Nucleus accumbens (tissue), 56 donors: ENCODE measurements at regions not wholly inside any gene's neighbourhood (a gene's known extent, or its start where the extent isn't known, plus 50 kb on each side); places are given as distances from the start of the nearest gene placed in this dataset.

Experiments used
- DNase-seq, 56 donors: peaks; one replicate each; lab custom pipeline; 2025; lab: John Stamatoyannopoulos, UW

DNA sequence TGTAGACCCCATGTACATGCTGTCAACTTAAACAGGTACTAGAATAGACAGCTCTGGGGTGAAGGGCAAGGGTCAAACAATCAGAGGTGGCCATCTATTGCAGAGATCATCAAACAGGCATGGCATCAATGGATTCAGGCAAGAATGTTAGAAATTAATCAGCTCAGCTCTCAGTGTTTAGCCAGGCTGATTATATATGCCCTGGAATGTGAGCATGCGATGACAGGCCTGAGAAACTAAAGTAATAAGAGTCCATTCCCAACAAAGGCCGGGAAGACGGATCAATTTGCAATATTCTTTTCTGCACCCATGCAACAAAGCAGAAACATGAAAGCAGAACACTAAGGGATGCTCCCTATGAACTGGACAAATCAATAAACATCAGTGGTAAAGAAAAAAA, 380.5 kb upstream of the SPRED2 start:
- DNase-seq = no peak

- DNase-seq = no peak
These were observed 375.5 kb upstream of the SPRED2 start for GRCh38 chr2:65807942-65808341.

GRCh38 chr2:65804777-65805176, 372.4 kb upstream of the SPRED2 start:
- DNase-seq = no peak

GRCh38 chr2:65802298-65802942, 370.0 kb upstream of the SPRED2 start:
- no peak for DNase-seq

DNA sequence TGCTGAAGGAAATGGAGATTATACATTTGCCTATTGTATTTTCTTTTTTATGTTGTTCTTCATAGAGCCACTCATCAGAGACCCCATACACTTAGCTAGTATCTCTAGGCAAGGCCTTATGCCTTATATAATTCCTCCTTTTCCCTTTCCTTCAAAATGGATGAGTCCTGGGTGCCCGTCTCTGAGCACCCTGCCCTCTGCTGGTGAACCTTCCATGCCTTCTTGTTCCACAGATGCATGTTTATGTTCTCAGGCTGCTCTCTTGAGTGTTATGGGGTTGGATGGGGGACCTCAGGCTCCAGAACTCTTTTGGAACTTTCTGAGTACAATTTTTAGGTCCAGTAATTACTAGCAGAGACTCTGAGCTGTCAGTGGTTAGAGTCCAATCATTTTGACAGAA, 368.6 kb upstream of the SPRED2 start:
- no peak for DNase-seq

- DNase-seq = no peak
These were observed 366.9 kb upstream of the SPRED2 start for GRCh38 chr2:65799141-65799854.

DNA sequence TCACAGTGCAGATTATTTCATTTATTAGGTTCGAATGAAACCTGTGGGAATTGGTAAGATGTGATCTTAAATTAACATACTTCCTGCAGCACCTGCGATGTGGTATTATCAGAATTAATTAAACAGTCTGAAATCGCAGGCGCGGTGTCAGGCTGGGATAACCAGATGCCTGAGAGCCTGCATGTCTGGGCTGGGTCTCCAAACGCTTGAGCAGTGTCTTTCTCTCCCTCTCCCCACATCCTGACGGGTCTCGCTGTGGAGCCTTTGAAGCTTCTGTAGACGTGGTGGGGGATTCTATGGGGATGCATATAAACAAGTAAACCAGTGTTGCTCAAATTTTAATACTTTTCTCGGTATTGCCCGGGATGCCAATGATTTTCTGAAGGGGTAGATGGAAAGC, 366.2 kb upstream of the SPRED2 start:
- no peak for DNase-seq

- DNase-seq = no peak
These were observed 362.6 kb upstream of the SPRED2 start for GRCh38 chr2:65794994-65795393.

DNA sequence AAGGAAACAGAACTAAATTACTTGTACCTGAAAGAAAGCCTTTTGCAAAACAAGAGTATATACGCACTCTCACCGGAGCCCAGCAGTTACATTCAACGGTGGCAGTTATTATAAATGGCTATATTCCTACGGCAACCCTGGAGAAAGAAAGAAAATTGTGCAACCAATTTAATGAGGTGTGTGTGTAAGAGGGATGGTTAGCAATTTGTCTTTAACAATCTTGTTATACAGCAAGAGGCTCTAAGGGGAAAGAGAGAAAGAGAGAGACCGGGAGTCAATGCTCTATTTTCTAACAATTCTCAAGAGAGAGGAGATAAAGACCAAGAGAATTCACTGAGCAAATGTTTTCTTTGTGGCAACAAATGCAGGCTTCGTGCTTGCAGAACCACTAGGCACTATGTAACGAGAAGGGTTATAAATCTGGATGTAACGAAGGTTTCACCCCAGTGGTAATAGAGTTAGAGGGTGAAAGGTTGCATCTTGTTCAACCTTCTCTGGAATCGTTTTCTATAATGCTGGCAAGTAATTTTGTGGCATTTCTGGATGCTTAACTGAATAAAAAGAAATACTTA, 359.1 kb upstream of the SPRED2 start:
- DNase-seq = no peak

DNA sequence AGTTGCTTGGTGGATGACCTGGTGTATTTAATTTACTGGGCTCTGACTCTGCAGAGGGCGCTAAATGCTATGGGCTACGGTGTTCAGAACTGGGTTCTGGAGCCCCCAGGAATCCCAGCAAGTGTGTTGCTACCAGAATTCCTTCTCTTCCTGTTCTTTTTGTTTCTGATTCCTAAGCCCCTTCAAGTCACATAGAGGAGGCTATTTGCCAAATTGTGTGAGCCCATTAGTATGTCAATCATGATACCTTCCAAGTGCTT, 358.2 kb upstream of the SPRED2 start:
- DNase-seq = no peak

GRCh38 chr2:65789923-65790675, 357.7 kb upstream of the SPRED2 start:
- DNase-seq = no peak

DNA sequence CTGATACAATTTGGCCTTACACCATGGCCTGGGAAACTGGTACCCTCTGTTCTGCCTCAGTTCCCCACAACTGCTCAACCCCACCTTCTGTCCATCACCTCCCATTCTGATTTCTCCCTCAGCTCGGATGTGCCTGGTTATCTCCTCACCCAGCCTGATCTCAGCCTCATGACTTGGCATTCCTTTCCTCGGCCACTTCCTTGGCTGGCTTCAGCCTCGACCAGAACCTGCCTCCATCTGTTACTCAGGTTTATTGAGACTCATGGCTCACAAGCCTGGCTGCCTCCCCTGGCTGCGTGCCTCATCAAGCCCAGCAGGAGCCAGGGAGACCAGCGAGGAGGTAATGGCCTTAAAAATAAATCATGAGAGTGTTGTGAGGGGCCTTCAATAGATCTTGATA, 356.2 kb upstream of the SPRED2 start:
- no peak for DNase-seq

DNA sequence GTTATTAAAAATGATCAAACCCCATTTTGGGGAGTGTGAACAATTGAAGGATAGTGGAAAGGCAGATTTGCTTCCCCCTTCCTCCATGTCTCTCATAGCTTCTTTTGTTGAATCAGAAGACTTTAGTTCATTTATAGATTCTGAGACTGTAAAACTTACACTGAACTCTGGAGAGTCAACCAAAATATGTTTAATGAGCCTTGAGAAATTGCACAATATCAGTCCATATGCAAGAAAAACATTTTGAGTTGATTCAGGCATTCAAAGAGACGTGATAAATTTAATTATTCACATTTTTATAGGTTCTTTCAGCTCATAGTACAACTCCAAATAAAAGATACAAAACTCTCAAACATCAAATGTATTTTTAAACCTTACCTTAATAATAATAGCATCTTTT, 354.4 kb upstream of the SPRED2 start:
- no peak for DNase-seq

DNA sequence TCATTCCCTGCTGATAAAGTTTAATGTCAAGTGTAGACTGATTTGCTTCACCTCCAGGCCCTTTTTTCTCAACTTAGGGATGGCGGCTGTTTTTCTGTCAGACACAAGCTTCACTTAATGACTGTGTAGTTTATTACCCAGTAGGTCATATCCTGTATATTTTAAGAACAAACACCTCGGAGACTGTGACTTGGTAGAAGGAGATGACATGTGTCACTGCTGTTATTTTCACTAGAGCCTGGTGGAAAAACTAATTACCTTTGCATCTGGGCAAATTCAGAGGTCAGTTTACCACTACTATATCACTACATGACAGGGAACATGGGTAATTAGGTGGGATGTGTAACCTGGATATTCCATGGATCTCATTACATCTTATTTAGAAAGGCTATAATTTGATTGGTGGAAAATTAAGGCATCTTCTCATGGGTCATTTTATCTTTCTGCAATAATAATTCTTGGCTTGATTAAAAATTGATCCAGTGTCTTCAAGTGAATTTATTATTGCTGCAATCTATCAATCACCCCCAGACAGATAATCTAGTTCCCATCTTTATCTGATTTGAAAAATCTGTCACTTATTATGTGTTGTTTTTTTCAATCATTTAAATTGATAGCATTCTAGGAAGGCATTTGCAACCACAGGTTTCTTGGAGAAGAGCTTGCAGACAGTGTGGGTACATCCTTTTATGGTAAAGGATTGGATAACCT, 353.8 kb upstream of the SPRED2 start:
- DNase-seq = no peak

- no peak for DNase-seq
These were observed 350.7 kb upstream of the SPRED2 start for GRCh38 chr2:65782996-65783650.

- DNase-seq = no peak
These were observed 349.8 kb upstream of the SPRED2 start for GRCh38 chr2:65782186-65782585.

- no peak for DNase-seq
These were observed 349.4 kb upstream of the SPRED2 start for GRCh38 chr2:65781756-65782155.

DNA sequence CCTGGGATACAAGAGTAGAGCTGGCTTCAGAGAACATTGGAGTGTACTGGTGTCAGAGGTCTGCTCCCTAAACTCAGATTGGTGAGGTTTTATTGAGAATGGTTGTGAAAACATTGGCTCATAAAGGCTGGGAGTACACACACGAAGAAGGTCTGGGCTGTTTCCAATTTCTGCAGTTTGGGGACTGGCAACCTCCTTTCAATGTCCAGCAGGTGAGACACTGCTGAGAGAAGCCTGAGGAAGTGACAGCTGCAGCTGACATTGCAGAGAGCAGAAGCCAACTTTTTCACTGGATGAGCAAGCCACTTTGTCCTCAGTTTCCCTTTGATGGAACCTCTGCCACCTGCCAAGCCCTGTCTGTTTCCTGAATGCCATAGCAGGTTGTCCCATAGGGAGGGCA, 346.6 kb upstream of the SPRED2 start:
- no peak for DNase-seq

DNA sequence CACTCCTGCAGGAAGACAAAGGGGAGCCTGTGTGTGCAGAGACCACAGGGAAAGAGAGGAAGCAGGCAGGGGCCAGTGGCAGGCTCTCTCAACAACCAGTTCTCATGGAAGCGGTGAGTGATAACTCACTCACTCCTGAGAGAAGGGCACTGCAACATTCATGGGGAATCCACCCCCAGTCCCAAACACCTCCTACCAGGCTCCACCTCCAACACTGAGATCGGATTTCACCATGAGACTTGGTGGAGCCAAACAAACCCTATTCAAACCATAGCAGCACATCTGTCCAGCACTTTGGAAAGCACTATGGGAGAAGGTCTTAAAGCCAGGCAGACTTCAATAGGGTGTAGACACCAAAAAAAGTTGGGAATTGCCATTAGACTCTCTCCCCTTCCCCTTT, 345.7 kb upstream of the SPRED2 start:
- no peak for DNase-seq

DNA sequence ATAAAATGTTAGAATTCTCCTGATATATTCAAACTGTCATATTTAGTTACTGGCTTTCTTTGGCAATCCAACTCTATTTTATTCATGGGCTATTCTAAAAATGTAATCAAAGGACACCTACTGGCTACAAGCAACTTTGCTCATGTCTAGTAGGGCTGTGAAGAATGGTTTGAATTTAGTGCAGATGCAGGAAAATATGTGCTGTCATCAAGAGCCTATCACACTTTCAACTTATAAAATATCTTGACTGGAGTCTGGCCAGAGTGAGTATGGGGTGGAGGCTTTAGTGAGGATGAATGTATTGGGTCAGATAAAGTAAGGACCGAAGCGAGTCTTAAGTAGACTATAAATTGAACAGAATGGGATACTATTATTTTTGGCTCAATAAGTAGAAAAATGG, 343.4 kb upstream of the SPRED2 start:
- no peak for DNase-seq

DNA sequence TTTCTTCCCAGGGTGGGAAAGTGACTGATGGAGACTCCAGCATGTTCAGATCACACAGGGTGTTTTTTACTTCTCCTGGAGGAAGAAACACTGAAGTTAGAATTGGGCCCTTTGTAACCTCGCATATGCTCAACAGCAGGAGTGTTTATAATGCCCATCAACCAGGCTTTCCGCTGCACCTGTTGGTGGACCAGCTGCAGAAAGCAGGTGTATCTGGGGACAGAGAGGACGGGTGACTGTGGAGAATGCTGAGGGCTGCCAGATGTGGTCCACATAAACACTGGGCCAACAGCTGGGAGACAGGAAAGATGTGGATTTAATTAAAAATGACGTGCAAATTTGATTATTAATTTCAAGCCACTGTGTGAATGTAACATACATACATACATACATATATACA, 335.5 kb upstream of the SPRED2 start:
- no peak for DNase-seq
